GM23248 (cell line): ENCODE measurements at regions not wholly inside any gene's neighbourhood (a gene's known extent, or its start where the extent isn't known, plus 50 kb on each side); places are given as distances from the start of the nearest gene placed in this dataset.
"Not testable (repeated sequence)": the region's sequence is repeated elsewhere in the genome, so short reads cannot be mapped to it uniquely, and the experiment has no call there.

ENCODE experiments used
- DNase-seq: peaks from one replicate; pipeline ENCODE4 v3.0.0-alpha.2; 2015
- H2AFZ ChIP-seq: fragments of 200-600 bp; sonication (generic); 2 replicates; pipeline ENCODE4 v1.6.1; 2016; ENCODE audit warnings: antibody characterized with exemption
- H3F3A ChIP-seq: fragments of 200-600 bp; sonication (generic); 2 replicates; pipeline ENCODE4 v1.6.1; 2016; ENCODE audit warnings: mild to moderate bottlenecking, antibody characterized with exemption, mixed run types; ENCODE audit not compliant: insufficient read depth
- H3K27ac ChIP-seq: fragments of 200-600 bp; sonication (generic); 2 replicates; pipeline ENCODE4 v1.5.1; 2016; ENCODE audit warnings: mild to moderate bottlenecking
- H3K27me3 ChIP-seq: fragments of 200-600 bp; sonication (generic); replicated peaks from 2 replicates; pipeline ENCODE4 v1.6.1; 2016; ENCODE audit warnings: mild to moderate bottlenecking; ENCODE audit not compliant: insufficient read depth
- H3K36me3 ChIP-seq: fragments of 200-600 bp; sonication (generic); 2 replicates; pipeline ENCODE4 v1.6.1; 2016; ENCODE audit warnings: low read depth, mild to moderate bottlenecking
- H3K4me1 ChIP-seq: fragments of 200-600 bp; sonication (generic); 2 replicates; pipeline ENCODE4 v1.6.1; 2016; ENCODE audit warnings: mild to moderate bottlenecking; ENCODE audit not compliant: insufficient read depth
- H3K4me2 ChIP-seq: fragments of 200-600 bp; sonication (generic); one replicate; pipeline ENCODE4 v1.6.1; 2016; ENCODE audit warnings: mild to moderate bottlenecking; ENCODE audit not compliant: unreplicated experiment
- H3K4me3 ChIP-seq: fragments of 200-600 bp; sonication (generic); 2 replicates; pipeline ENCODE4 v1.5.1; 2016; ENCODE audit warnings: mild to moderate bottlenecking
- H3K79me2 ChIP-seq: fragments of 200-600 bp; sonication (generic); 2 replicates; pipeline ENCODE4 v1.6.1; 2016; ENCODE audit warnings: mild to moderate bottlenecking; ENCODE audit not compliant: insufficient read depth
- H3K9ac ChIP-seq: fragments of 200-600 bp; sonication (generic); 2 replicates; pipeline ENCODE4 v1.6.1; 2016; ENCODE audit warnings: mild to moderate bottlenecking
- H3K9me2 ChIP-seq: fragments of 200-600 bp; sonication (generic); 2 replicates; pipeline ENCODE4 v1.6.1; 2016; ENCODE audit warnings: mixed run types, mild to moderate bottlenecking, moderate library complexity; ENCODE audit not compliant: insufficient read depth
- H3K9me3 ChIP-seq: fragments of 200-600 bp; sonication (generic); one replicate; pipeline ENCODE4 v1.6.1; 2017; ENCODE audit warnings: low read depth
- H4K20me1 ChIP-seq: fragments of 200-600 bp; sonication (generic); 2 replicates; pipeline ENCODE4 v1.6.0; 2016; ENCODE audit not compliant: insufficient read depth
- EZH2 ChIP-seq: fragments of 200-600 bp; sonication (generic); IDR thresholded peaks from 2 replicates; pipeline ENCODE4 v1.6.1; 2018; ENCODE audit warnings: antibody characterized with exemption, mild to moderate bottlenecking; ENCODE audit not compliant: insufficient read depth, poor library complexity, severe bottlenecking
- EZH2phosphoT487 ChIP-seq: fragments of 200-600 bp; sonication (generic); IDR thresholded peaks from 2 replicates; pipeline ENCODE4 v1.6.1; 2018; ENCODE audit warnings: antibody characterized with exemption, moderate library complexity, mild to moderate bottlenecking, low read depth; ENCODE audit not compliant: insufficient read depth
- WGBS, 2 experiments: methylation state at CpG; one replicate each; pipeline ENCODE4 v1.1.6; 2015 to 2017; ENCODE audit warnings: low lambda C conversion rate in 2 of 2, low coverage in 1 of 2; ENCODE audit errors: missing lambda C conversion rate in 2 of 2; 5-methylcytosine and 5-hydroxymethylcytosine counted together
- in situ Hi-C: fragments of 300-500 bp; cut with MboI; formaldehyde crosslinking; loops from 2 replicates; pipeline ENCODE4 v1.15.0; 2020

DNA sequence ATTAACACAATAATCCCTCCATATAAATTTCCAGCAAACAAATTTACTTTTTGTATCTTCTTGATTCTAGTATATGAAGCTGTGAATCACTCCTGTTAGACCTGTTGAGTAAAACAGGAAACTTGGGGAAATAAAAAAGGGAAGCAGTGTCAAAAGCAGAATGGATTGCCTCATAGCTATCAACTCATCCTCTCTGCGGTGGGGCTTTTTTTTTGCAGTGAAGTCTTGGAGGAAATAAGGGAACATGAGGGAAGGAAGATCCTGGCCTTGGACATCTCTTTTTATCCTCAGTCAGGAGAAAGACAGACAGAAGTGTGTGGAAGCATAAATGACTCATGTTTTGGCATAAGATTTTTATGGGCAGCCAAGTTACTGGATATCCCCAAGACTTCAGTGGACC, 332.5 kb downstream of the TFAP2A start:
- in situ Hi-C loops, result no loop called here

DNA sequence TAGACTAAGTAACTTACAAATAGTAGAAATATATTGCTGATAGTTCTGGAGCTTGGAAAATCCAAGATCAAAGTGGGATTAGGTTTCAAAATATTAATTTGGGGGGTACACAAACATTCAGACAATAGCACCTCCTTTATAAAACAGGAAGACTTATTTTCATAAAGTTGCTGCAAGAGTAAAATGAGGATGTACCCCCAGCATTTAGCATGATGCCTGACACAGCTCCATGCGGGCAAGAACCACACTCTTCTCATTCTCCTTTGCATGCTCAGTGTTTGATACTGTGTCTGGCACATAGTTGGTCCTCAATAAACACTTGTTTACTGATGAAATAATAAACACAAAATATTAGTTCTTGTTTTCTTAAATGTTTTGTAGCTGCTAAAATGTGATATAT, 332.9 kb downstream of the TFAP2A start:
- Histone ChIP-seq H3K79me2 (no peaks in the 10 kb centered on the region), H3K27ac (no peak overlapping the region), H3F3A (no peaks in the 10 kb centered on the region), H2AFZ (no peak overlapping the region), H3K27me3 (no peaks in the 10 kb centered on the region), H3K9me2 (no peaks in the 10 kb centered on the region), H3K4me2 (no peak overlapping the region), H4K20me1 (no peaks in the 10 kb centered on the region), H3K4me1 (no peaks in the 10 kb centered on the region), H3K9me3 (no peaks in the 10 kb centered on the region), H3K36me3 (no peaks in the 10 kb centered on the region), H3K4me3 (no peak overlapping the region), H3K9ac (no peak overlapping the region)
- no peak for DNase-seq
- no peak for TF ChIP-seq EZH2
- no peak for TF ChIP-seq EZH2phosphoT487
- in situ Hi-C loops, result no loop called here
- 19 to 29% methylated on average over 1 of the region's 1 CpG for WGBS, 2 experiments

More for the DNA sequence above, 332.5 kb downstream of the TFAP2A start:
- DNase-seq, result no peak
- no peaks in the 10 kb centered on the region for H3K4me1 ChIP-seq
- no peaks in the 10 kb centered on the region for H4K20me1 ChIP-seq
- no peak overlapping the region for H3K4me3 ChIP-seq
- no peaks in the 10 kb centered on the region for H3K36me3 ChIP-seq
- no peaks in the 10 kb centered on the region for H3F3A ChIP-seq
- no peak overlapping the region for H2AFZ ChIP-seq
- WGBS, 2 experiments, result 15 to 18% methylated on average over 1 of the region's 1 CpG
- H3K27me3 ChIP-seq, result no peaks in the 10 kb centered on the region
- no peak overlapping the region for H3K9ac ChIP-seq
- H3K4me2 ChIP-seq, result no peak overlapping the region
- H3K9me3 ChIP-seq, result no peaks in the 10 kb centered on the region
- H3K9me2 ChIP-seq, result no peaks in the 10 kb centered on the region
- H3K27ac ChIP-seq, result no peak overlapping the region
- no peaks in the 10 kb centered on the region for H3K79me2 ChIP-seq
- no peak for TF ChIP-seq EZH2
- TF ChIP-seq EZH2phosphoT487, result no peak

DNA sequence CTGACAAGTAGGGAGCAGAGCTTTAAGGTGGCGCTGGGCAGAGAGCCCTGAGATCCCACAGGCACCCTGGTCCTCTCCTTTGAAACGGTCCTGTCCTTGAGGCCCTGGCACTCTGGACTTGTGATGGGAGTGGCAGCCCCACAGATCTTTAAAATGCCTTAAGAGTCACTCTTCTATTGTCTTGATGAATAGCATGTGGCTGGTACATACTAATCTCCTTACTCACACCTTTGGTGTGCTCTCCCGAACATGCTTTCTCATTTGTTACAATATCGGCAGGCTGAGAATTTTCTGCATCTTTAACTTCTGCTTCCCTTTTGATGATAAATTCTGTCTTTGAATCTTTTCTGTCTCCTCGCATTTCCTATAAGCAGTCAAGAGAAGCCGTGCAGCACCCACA, 333.8 kb downstream of the TFAP2A start:
- H3K9me3 ChIP-seq, result no peaks in the 10 kb centered on the region
- no peak overlapping the region for H3K4me3 ChIP-seq
- in situ Hi-C loops, result no loop called here
- no peak overlapping the region for H2AFZ ChIP-seq
- no peak overlapping the region for H3K27ac ChIP-seq
- H4K20me1 ChIP-seq, result no peaks in the 10 kb centered on the region
- H3K27me3 ChIP-seq, result no peaks in the 10 kb centered on the region
- H3F3A ChIP-seq, result no peaks in the 10 kb centered on the region
- no peaks in the 10 kb centered on the region for H3K4me1 ChIP-seq
- no peaks in the 10 kb centered on the region for H3K9me2 ChIP-seq
- H3K36me3 ChIP-seq, result no peaks in the 10 kb centered on the region
- H3K4me2 ChIP-seq, result no peak overlapping the region
- WGBS, 2 experiments, result 49% methylated on average over 6 of the region's 6 CpGs
- DNase-seq, result no peak
- H3K79me2 ChIP-seq, result no peaks in the 10 kb centered on the region
- no peak for TF ChIP-seq EZH2phosphoT487
- no peak for TF ChIP-seq EZH2
- no peak overlapping the region for H3K9ac ChIP-seq

DNA sequence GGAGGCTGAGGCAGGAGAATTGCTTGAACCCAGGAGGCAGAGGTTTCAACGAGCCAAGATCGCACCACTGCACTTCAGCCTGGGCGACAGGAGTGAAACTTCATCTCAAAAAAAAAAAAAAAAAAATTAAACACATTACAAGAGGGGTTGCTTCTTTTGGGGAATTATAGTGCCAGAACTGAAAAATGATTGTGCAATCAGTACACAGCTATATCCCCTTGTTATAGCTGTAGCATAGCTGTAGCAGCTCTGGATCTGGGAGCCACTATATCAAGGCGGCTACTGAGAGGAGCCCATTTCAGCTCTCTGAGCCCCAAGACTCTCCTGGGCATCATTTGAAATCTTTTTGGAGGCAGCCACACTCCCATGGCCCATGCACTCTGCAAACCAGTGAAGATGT, 334.3 kb downstream of the TFAP2A start:
- Histone ChIP-seq H3F3A (no peaks in the 10 kb centered on the region), H3K36me3 (no peaks in the 10 kb centered on the region), H3K79me2 (no peaks in the 10 kb centered on the region), H3K4me3 (no peak overlapping the region), H3K27ac (no peak overlapping the region), H2AFZ (no peak overlapping the region), H3K9me3 (no peaks in the 10 kb centered on the region), H4K20me1 (no peaks in the 10 kb centered on the region), H3K27me3 (no peaks in the 10 kb centered on the region), H3K9me2 (no peaks in the 10 kb centered on the region), H3K4me1 (no peaks in the 10 kb centered on the region), H3K4me2 (no peak overlapping the region), H3K9ac (no peak overlapping the region)
- TF ChIP-seq EZH2 (no peak), EZH2phosphoT487 (no peak)
- in situ Hi-C loops, result no loop called here
- 59 to 61% methylated on average over 4 of the region's 4 CpGs for WGBS, 2 experiments
- no peak for DNase-seq

DNA sequence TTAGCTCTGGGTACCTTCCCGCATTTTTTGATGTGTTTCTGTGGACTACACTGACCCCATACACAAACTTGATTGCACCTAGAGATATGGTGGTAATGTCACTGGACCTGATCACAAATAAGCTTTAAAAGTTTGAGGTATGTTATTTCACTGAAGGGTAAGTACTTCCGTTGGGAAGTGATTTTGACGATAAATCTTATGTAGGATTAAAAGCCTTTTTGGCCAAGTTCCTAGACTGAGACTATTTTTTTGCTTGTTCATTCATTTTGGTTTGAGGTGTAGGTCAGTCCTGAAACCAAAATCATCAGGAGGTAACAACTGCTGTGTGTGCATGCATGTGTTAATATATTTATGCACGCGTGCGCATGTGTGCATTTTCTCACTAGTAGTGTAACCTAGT, 336.3 kb downstream of the TFAP2A start:
- H3K9me3 ChIP-seq, result no peaks in the 10 kb centered on the region
- no peaks in the 10 kb centered on the region for H3K79me2 ChIP-seq
- no peaks in the 10 kb centered on the region for H3F3A ChIP-seq
- H3K9me2 ChIP-seq, result no peaks in the 10 kb centered on the region
- H3K4me1 ChIP-seq, result no peaks in the 10 kb centered on the region
- H3K27ac ChIP-seq, result no peak overlapping the region
- H3K4me2 ChIP-seq, result no peak overlapping the region
- no peak overlapping the region for H3K4me3 ChIP-seq
- no peaks in the 10 kb centered on the region for H3K36me3 ChIP-seq
- H4K20me1 ChIP-seq, result no peaks in the 10 kb centered on the region
- TF ChIP-seq EZH2, result no peak
- no peak for TF ChIP-seq EZH2phosphoT487
- H3K27me3 ChIP-seq, result no peaks in the 10 kb centered on the region
- in situ Hi-C loops, result no loop called here
- no peak overlapping the region for H2AFZ ChIP-seq
- no peak for DNase-seq
- H3K9ac ChIP-seq, result no peak overlapping the region
- 74 to 75% methylated on average over 6 of the region's 6 CpGs for WGBS, 2 experiments

DNA sequence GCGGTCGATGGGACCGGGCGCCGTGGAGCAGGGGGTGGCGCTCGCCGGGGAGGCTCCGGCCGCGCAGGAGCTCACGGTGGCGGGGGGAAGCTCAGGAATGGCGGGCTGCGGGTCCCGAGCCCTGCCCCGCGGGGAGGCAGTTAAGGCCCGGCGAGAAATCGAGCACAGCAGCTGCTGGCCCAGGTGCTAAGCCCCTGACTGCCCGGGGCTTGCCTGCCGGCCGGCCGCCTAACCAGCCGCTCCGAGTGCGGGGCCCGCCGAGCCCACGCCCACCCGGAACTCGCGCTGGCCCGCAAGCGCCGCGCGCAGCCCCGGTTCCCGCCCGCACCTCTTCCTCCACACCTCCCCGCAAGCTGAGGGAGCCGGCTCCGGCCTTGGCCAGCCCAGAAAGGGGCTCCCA, 340.1 kb downstream of the TFAP2A start:
- H3F3A ChIP-seq, H3K79me2 ChIP-seq, H3K9ac ChIP-seq, H2AFZ ChIP-seq, H3K4me1 ChIP-seq, DNase-seq, H4K20me1 ChIP-seq, H3K4me2 ChIP-seq, in situ Hi-C loops, H3K9me2 ChIP-seq, H3K9me3 ChIP-seq, H3K27ac ChIP-seq, H3K4me3 ChIP-seq, H3K36me3 ChIP-seq, H3K27me3 ChIP-seq: not testable (repeated sequence)
- 88 to 100% methylated on average over 3 to 45 of the region's 45 CpGs for whole genome bisulfite sequencing, 2 experiments
